ENCODE measurements at regions not wholly inside any gene's neighbourhood (a gene's known extent, or its start where the extent isn't known, plus 50 kb on each side); places are given as distances from the start of the nearest gene placed in this dataset.
A peak's percentile ranks its signal among the peaks of the same experiment; 100 is the strongest.

GRCh38 chr13:90783273-90783672 lies 564.2 kb upstream of the MIR17HG start:
- no peaks in the 10 kb centered on the region for H3K4me1 ChIP-seq (replicated peaks in 1 of 2; ENCODE audit: control insufficient read depth in 2 of 2, insufficient read depth in 2 of 2, low read length in 2 of 2)
- ChIA-PET CTCF (ENCODE audit: low intra/inter-chr PET ratio) (no interaction called here), POLR2A (no interaction called here)
- H3K9me3 ChIP-seq (replicated peaks; ENCODE audit: control insufficient read depth, insufficient read depth, low read depth, low read length): no peaks in the 10 kb centered on the region
- H3K4me2 ChIP-seq (ENCODE audit: insufficient read depth, low read length): no peak overlapping the region
- intact Hi-C loops (cut with micrococcal nuclease) (no loop called here), in situ Hi-C loops (cut with MboI) (no loop called here)
- BruUV-seq (replicated peaks): no TSS peak
- H3K27me3 ChIP-seq (ENCODE audit: control insufficient read depth in 2 of 2, insufficient read depth in 2 of 2, low read length in 2 of 2): no peaks in the 10 kb centered on the region
- no peaks in the 10 kb centered on the region for H3K79me2 ChIP-seq (ENCODE audit: control insufficient read depth, insufficient read depth, low read length)
- DNase-seq (ENCODE audit: extremely low read depth in 1 of 4, low spot score in 3 of 4) (no peak), ATAC-seq (no peak), FAIRE-seq (no peak)
- H2AFZ ChIP-seq (ENCODE audit: low read depth, low read length): no peak overlapping the region
- H3K9ac ChIP-seq (ENCODE audit: insufficient read depth in 1 of 2, low read depth in 2 of 2, low read length in 2 of 2): no peak overlapping the region
- no peaks in the 10 kb centered on the region for H4K20me1 ChIP-seq (replicated peaks; ENCODE audit: control insufficient read depth, insufficient read depth, low read length)
- no peaks in the 10 kb centered on the region for H3K9me1 ChIP-seq (ENCODE audit: control insufficient read depth, insufficient read depth, low read length)
- no peak overlapping the region for H3K4me3 ChIP-seq
- H3K36me3 ChIP-seq (ENCODE audit: control insufficient read depth, insufficient read depth, low read length): no peaks in the 10 kb centered on the region
- no peak overlapping the region for H3K27ac ChIP-seq (ENCODE audit: extremely low read depth, low read depth, low read length)
- TF ChIP-seq STAT6 (CRISPR knock-in tag; IDR thresholded peaks at IDR 0.05) (no peak), HDAC8 (tag; IDR thresholded peaks at IDR 0.05) (no peak), CEBPB (tag; IDR thresholded peaks at IDR 0.05) (no peak), RHOXF2B (CRISPR knock-in tag; conservative IDR thresholded peaks at IDR 0.05) (no peak), E2F3 (CRISPR knock-in tag; IDR thresholded peaks at IDR 0.05) (no peak), ZNF280B (CRISPR knock-in tag; IDR thresholded peaks at IDR 0.05) (peak; percentile 50; the same call in 1 of the 2 replicates), NRF1 (conservative IDR thresholded peaks at IDR 0.05 in 1 of 2, IDR thresholded peaks at IDR 0.05 in 1 of 2) (no peak), ZBTB11 (CRISPR knock-in tag; IDR thresholded peaks at IDR 0.05) (no peak), EHMT2 (IDR thresholded peaks at IDR 0.05) (no peak), NCOA1 (IDR thresholded peaks at IDR 0.05; ENCODE audit: low read depth) (no peak), POLR2G (IDR thresholded peaks at IDR 0.05; ENCODE audit: low read depth, low read length) (no peak)

All from K562 (cell line).